ENCODE measurements at regions not wholly inside any gene's neighbourhood (a gene's known extent, or its start where the extent isn't known, plus 50 kb on each side); places are given as distances from the start of the nearest gene placed in this dataset.

- TF ChIP-seq, protein P1, sequence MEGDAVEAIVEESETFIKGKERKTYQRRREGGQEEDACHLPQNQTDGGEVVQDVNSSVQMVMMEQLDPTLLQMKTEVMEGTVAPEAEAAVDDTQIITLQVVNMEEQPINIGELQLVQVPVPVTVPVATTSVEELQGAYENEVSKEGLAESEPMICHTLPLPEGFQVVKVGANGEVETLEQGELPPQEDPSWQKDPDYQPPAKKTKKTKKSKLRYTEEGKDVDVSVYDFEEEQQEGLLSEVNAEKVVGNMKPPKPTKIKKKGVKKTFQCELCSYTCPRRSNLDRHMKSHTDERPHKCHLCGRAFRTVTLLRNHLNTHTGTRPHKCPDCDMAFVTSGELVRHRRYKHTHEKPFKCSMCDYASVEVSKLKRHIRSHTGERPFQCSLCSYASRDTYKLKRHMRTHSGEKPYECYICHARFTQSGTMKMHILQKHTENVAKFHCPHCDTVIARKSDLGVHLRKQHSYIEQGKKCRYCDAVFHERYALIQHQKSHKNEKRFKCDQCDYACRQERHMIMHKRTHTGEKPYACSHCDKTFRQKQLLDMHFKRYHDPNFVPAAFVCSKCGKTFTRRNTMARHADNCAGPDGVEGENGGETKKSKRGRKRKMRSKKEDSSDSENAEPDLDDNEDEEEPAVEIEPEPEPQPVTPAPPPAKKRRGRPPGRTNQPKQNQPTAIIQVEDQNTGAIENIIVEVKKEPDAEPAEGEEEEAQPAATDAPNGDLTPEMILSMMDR (IDR thresholded peaks at IDR 0.05), result no peak
- TF ChIP-seq POLR2A (IDR thresholded peaks at IDR 0.05), result no peak
Measured at GRCh38 chr7:17178545-17178944, 119.9 kb upstream of the AHR start.
